SK-N-DZ (cell line): ENCODE measurements at regions not wholly inside any gene's neighbourhood (a gene's known extent, or its start where the extent isn't known, plus 50 kb on each side); places are given as distances from the start of the nearest gene placed in this dataset.

Experiments used
- DNase-seq: peaks from one replicate; pipeline ENCODE4 v3.0.0-alpha.2; 2015; ENCODE audit warnings: low spot score

DNA sequence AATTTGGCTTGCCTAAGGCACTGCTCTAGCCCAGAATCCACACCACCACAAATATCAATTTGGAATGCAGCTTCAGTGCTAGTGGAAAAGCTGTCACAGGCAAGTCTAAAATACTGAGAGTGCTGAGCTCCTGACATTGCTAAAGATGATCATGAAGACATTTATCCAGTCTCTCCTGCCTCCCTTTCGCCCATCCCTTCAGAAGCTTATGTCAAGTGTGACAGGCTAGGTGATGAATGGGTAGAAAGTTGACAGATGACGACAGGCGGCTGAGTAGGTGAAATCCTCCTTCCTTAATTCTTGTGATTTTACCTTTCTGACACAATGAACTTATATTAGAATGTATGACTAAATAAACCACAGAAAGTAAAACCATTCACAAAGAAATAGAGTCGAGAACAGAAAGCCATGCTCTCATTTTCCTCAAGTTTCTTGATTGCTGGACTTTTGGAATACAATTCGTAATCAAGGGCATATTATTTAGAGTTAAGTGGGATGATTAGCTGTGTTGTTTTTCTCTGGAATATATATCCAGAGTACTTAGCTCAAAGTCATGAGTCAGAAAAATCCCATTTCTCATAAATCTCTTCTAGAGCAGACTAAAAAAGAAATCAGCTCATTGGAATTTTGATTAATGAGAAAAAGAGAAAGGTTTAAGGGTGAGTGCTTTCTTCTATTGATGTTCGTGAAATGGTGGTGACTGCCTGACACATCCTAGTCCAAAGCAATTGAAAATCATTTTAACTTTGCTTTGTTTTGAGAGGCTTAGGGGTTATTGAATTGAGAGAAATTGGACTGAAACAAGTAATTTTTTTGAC lies 1228.2 kb upstream of the CITED2 start:
- no peak for DNase-seq

DNA sequence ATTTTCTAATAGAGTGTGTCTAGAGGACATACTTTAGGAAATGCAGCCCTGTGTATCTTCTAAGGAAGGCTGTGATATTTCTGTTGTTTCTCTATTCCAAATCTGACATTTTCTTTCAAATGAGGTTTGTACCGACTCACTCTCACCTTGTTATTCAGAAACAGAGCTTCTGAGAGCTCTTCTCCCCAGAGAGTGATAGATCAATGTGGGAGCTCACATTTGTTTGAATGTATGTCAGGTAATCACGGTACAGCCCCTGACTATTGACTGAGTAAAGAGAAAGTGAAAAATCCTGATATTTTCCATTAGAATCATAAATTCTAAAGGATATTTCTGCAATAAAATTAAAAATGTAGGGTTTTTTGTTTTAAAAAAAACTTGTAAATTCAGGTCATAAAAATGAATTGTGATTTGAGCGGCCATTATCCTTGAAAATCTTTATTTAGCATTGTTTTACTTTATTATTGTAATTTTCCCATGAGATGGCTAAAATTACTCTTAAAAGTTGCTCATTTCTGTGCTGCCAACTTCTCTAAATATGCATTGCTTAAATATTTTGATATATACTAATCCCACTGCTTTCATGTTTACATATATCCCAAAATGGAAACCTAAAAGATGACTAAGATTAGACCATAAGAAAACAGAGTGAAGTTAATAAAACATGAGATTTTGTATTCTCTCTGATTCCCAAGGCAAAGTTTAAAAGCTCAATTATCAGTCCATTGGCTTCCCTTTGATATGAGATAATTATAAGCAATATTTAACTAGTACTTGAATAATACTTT lies 1226.8 kb upstream of the CITED2 start:
- no peak for DNase-seq

GRCh38 chr6:140599916-140600315 lies 1225.5 kb upstream of the CITED2 start:
- DNase-seq, result no peak

- DNase-seq, result no peak
Observed at GRCh38 chr6:140597181-140597580, 1222.7 kb upstream of the CITED2 start.

GRCh38 chr6:140594806-140595128 lies 1220.3 kb upstream of the CITED2 start:
- no peak for DNase-seq

- DNase-seq, result no peak
Observed at GRCh38 chr6:140592877-140593276, 1218.4 kb upstream of the CITED2 start.

DNA sequence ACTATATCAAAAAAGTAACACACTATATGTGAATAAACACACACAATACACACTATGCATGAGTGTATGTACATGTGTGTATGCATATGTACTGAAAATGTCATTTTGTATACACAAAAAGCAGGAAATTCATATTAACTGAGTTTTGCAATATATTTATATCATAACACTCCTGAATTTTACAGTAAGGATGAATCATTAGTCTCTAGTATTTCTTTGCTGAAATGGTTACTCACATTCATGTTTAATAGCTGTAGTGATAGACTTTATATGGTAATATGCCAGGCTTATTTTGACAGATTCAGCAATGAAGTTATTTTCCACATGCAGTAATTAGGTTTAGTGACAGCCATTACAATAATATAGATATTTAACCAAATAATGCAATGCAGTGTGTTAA lies 1216.2 kb upstream of the CITED2 start:
- no peak for DNase-seq

DNA sequence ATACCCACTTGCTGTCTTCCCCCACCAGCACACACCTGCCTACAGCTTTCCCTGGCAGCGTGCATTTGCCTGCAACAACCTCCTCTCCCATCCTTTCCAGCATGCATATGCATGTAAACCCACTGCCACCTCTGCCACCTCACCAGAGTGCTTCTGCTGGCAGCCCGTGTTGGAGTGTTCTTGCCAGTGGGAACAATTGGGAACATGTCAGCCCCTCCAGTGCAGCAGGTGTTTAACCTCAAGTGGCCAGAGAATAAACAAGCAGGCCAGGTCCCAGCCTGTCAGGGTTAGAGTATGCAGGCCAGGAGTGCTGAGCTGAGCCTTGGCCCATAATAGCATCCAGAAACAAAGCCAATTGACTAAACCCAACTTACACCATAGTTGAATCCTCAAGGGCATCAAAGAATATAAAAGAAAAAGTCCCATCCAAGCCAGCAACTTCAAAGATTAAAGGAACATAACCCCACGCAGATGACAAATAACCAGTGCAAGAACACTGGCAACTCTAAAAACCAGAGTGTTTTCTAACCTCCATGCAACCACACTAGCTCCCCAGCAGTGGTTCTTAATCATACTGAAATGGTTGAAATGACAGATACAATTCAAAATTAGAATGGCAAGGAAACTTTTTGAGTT lies 1212.1 kb upstream of the CITED2 start:
- DNase-seq, result no peak

- no peak for DNase-seq
Observed at GRCh38 chr6:140581601-140582000, 1207.2 kb upstream of the CITED2 start.

DNA sequence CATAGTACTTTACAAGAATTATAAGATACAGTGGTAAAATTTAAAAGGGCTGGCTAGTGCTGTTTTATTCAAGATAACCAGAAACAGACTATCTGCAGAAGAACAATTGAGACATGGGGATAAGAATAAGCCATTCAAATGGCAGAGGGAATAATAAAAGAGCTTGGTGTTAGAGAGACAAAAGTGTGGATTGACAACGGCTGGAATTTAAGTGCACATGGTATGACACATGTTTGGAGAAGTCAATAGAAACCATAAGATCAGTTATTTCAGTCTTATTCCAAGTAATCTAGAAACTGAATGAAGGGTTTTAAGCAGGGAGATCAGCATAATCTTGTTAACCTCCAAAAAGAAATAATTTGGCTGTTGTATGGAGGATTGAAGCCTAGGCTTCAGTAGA lies 1205.5 kb upstream of the CITED2 start:
- DNase-seq, result no peak

GRCh38 chr6:140576004-140576555 lies 1201.6 kb upstream of the CITED2 start:
- DNase-seq, result no peak

GRCh38 chr6:140572867-140573266 lies 1198.4 kb upstream of the CITED2 start:
- DNase-seq, result no peak

DNA sequence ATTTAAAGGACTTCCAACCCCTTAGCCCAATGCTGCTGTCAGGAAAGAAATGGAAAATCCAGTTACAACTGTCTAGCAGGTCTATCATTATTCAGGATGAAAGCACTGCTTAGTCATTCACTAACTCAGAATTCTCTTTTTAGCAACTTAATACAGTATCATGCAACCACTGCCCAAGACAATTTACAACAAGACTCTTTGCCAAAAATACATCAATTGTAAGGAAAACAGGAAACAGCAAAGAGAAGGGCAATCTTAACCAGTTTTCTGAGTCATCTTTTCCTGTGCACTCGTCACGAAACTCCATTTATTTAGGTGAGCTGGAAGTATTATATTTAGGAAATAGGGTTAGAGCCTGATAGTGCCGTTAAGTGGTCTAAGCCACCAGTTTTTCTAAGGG lies 1197.7 kb upstream of the CITED2 start:
- no peak for DNase-seq

- no peak for DNase-seq
Observed at GRCh38 chr6:140571145-140571544, 1196.7 kb upstream of the CITED2 start.

DNA sequence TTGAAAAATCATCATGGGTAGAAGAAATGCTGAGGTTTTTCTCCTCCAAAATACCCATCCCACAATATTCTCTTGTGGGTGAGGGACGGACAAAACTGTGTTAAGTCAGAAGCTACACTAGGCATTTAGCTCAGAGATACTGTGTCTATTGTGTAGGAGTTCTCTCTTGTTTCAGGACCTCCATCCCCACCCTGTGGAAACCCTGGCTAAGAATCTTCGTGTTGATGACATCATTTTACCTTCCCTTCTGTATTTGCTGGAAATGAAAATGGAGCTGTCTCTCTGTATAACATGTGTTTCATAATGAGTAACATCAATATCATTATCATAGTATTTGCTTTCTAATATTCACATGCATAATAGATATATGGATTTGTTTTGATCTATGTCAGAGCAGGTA lies 1193.0 kb upstream of the CITED2 start:
- no peak for DNase-seq

- DNase-seq, result no peak
Observed at GRCh38 chr6:140566781-140567277, 1192.4 kb upstream of the CITED2 start.

DNA sequence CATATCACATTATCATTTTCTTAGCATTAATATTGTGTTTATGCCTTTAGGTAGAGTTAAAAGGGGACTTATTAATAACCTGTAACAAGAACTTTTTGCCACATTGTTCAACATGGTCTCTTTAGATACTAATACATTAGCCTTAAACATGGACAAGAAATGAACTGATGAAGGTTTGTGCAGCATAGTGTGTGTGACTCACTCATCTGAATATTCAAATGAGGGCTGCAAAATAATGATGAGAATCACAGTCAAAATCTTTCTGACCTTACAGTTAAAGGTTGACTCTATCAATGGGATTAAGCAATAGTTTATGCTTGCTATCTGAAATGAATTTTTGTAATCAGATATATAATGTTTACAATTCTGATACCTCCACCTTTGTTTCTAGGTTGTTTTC lies 1189.3 kb upstream of the CITED2 start:
- no peak for DNase-seq

GRCh38 chr6:140561701-140562100 lies 1187.3 kb upstream of the CITED2 start:
- no peak for DNase-seq

GRCh38 chr6:140560671-140561070 lies 1186.2 kb upstream of the CITED2 start:
- no peak for DNase-seq

GRCh38 chr6:140559458-140559857 lies 1185.0 kb upstream of the CITED2 start:
- no peak for DNase-seq

DNA sequence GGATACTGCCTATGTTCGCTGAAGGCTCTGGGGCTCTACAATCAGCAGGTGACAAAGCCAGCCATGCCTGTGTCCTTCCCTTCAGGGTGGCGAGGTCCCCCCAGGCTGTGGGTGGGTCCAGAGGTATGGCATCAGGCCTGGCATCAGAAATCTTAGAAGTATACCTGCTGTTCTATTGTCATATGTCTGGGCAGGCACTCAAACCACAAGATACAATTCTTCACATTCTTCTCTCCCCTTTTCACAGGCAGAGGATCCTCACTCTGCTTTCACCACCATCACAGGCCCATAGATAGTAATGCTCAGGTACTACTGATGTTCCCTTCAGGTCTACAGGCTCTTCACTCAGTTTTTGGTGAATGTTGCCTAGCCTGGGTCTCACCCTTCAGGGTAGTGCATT lies 1180.0 kb upstream of the CITED2 start:
- no peak for DNase-seq

- no peak for DNase-seq
Observed at GRCh38 chr6:140548366-140548765, 1173.9 kb upstream of the CITED2 start.
